ENCODE measurements at regions not wholly inside any gene's neighbourhood (a gene's known extent, or its start where the extent isn't known, plus 50 kb on each side); places are given as distances from the start of the nearest gene placed in this dataset.
"Not testable (repeated sequence)": the region's sequence is repeated elsewhere in the genome, so short reads cannot be mapped to it uniquely, and the experiment has no call there.

DNA sequence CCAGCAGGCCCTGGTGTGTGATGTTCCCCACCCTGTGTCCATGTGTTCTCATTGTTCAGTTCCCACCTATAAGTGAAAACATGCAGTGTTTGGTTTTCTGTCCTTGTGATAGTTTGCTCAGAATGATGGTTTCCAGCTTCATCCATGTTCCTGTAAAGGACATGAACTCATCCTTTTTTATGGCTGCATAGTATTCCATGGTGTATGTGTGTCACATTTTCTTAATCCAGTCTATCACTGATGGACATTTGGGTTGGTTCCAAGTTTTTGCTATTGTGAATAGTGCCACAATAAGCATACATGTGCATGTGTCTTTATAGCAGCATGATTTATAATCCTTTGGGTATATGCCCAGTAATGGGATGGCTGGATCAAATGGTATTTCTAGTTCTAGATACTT is 130.4 kb upstream of the FHL2 start:
- TF ChIP-seq POLR2A (IDR thresholded peaks at IDR 0.05; ENCODE audit: extremely low read depth, insufficient read length); CTCF (IDR thresholded peaks at IDR 0.05; ENCODE audit: low read depth, low read length); MAX (IDR thresholded peaks at IDR 0.05; ENCODE audit: low read depth, low read length): not testable (repeated sequence)

All from NB4 (cell line).